GM21447 (cell line): ENCODE measurements at regions not wholly inside any gene's neighbourhood (a gene's known extent, or its start where the extent isn't known, plus 50 kb on each side); places are given as distances from the start of the nearest gene placed in this dataset.
A peak's percentile ranks its signal among the peaks of the same experiment; 100 is the strongest.
"Not testable (repeated sequence)": the region's sequence is repeated elsewhere in the genome, so short reads cannot be mapped to it uniquely, and the experiment has no call there.

ENCODE experiments used
- ATAC-seq: cut with Tn5 transposase; IDR thresholded peaks from one replicate; pipeline ENCODE4 v1.9.1; 2021; ENCODE audit not compliant: unreplicated experiment

DNA sequence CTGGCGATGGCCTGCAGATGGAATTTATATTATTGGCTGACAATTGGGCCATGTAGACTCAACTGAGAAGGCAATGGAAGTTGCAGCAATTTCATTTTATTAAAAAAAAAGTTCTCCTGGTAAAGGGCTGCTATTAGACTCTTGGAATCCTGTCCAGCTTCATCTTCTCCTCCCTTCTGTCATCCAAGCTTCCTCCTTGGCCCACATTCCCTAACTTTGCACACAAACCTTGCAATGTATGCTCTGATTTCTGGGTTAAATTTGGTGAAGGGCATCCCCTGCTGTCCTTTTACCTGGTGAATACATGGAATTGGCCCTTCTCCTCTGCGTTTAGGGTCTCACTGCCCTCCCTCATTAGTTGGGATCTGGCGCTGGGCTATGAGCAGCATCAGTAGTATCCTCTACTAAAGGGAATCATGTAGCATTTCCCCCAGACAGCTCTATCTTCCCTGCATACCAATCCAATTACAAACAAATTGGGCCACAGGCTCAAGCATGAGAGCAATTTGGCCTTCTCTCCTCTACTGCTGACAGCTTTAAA, 336.9 kb downstream of the BMP4 start:
- ATAC-seq = no peak

DNA sequence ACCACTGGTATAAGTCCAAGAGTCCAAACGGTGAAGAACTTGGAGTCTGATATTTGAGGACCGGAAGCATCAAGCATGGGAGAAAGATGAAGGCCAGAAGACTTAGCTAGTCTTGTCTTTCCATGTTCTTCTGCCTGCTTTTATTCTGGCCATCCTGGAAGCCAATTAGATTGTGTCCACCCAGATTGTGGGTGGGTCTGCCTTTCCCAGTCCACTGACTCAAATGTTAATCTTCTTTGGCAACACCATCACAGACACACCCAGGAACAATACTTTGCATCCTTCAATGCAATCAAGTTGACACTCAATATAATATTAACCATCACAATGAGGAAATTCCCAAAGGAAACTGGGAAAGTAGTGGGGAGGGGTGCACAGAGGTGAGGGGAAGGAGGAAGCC, 340.1 kb downstream of the BMP4 start:
- not testable (repeated sequence) for ATAC-seq

DNA sequence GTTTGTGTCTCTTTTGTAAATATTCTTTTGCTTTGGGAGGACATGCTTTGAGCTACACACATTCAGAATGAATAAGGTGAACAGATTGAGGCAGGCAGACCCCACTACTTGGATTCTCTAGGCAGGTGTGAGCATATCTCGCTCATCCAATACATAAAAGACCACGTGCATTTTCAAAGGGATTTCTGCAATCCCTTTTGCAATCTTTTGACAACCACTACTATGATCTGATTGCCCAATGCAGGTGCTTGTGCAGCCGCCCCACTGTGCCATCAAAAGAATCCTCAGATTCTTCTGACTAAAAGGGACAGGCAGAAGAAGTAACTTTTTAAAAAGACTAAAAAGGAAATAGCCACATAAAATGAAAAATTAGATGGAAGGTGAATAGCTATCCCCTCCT, 341.4 kb downstream of the BMP4 start:
- no peak for ATAC-seq

DNA sequence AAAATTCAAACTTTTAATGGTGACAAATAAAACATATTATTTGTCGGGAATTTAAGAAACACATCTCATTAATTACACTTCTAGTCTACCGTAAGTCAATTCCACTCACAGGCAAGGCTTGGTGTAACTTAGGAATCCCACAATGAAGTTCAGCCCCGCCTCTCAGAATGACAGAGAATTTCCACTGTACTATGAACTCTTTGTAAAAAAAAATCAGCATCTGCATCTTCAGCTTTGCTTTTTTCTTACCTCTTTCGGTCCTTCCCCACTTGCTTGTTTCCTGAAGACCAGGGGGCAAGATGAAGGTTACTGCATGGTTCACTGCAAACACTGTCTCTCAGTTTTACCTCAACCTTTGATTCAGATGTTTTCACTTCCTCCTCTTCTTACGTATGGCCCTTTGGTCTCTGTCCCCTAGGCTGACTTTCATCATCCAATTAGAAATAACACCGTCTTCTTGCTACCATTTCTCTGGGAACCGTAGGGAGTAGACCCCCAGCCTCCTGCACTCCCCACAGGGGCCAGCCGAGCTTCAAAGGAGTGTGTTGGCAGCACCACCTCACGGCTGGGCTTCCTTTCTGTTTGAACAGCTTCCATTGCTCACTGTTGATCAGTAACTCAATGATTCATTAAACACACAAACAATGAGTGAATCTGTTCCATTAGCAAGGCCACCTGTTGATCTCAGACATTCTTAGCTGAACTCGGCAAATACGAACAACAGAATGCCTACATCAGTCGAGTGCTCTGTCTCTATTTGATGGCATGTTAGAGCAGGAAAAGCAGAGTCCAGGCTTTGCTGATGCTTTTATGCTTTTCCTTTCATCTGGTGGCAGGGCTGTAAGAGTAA, 343.0 kb downstream of the BMP4 start:
- peak; percentile 96 for ATAC-seq

DNA sequence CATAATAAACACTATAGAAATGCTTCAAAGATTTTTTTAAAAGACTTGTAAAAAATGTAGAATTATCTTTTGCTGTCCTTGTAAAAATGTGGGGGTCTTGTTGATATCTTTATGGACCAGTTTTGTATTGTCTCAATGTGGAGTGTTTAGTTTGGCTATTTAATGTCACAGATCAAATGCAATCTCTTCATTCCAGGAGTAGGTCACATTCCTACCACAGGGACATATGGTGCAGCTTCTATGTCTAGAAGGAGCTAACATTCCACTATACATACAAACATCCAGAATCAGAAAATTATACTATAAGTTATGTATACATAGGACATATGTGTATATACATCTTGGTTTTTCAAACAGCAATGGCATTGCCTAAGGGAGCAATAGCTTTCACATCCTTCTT, 345.7 kb downstream of the BMP4 start:
- no peak for ATAC-seq

DNA sequence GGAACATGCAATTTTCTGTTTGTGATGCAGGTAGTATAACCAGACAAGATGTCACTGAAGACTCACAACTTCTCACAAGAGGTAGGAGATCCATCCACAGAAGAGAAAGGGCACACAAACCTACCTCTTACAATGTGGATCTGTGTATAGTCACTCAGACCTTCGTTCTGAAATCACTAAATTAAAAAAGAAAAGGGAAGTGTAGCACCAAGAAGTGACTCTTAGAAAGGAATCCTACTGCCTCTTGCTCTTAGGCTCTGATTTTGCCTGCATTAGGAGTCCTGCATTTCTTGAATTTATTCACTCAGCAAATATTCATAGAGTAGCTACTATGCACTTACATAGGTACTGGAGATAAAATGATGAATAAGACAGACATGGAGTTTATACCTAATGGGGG, 347.6 kb downstream of the BMP4 start:
- ATAC-seq = no peak

DNA sequence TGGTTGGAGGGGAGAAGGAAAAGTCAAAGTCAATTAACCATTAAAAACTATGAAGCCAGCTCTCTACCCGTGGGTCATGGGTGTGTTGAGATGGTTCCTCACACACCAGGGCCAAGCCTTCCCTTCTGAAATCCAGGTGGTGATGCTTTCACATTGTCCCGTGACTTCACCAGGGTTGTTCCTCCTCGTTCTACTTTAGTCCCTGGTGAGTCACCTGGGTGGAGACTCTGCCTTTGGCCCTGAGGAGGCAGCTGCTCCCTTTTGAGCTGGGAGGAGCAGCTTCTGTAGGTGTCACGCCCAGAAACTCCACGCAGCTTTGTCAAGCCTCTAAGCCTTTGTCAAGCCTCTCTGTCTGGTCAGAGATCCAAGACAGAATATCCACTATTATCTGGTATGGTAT, 348.3 kb downstream of the BMP4 start:
- ATAC-seq = peak; percentile 48

DNA sequence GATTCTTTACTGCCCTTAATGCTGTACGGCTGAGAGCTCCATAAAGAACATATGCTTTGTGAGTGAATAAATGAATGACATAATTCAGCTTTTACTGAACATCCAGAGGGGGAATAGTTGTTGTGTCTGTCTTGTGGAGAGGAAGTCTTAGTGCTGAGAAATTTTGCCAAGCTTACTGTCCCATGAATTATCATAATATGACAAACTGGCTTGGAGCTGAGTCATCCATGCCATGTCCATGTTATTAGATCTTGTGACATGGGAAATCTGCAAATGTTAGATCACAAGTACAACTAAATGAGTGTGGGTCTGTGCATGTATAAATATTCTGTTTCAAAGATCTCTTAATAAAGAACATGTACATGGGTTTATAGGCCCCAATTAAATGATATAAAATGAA, 350.4 kb downstream of the BMP4 start:
- ATAC-seq = no peak

DNA sequence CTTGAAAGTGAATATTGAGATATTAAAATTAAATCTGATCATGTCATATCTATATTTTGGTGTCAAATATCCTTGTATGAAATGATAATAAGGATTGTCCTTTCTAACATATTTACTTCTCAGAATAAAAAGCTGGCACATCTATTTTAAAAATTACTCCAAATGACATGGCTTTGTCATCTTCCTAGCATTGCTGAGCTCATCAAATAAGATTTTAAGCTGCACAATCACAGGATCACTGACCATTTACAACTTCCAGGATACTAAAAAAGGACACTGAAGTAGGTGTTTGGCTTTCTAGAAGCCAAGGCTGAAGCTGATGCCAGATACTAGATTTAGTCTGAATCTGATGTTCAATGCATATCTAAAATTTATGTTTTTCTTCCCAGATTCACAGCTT, 351.1 kb downstream of the BMP4 start:
- ATAC-seq = no peak

DNA sequence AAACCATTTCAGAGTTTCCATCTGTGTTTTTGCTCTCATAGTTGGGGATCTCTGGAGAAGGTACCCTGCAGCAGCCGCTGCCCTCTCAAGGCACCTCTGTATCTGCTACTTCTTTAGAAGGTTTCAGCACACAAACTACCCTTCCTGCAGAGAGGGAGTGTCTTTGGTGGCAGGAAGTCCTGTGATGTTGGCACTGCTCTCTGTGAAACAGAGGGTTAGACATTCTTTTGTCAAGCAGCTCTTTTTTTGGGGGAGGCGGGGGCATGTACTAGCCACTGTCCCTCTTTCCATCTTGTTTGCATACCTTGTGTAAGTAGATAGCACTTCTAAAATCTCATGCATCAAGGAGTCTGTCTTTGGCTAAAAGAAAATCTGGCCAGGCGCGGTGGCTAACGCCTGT, 352.6 kb downstream of the BMP4 start:
- no peak for ATAC-seq

DNA sequence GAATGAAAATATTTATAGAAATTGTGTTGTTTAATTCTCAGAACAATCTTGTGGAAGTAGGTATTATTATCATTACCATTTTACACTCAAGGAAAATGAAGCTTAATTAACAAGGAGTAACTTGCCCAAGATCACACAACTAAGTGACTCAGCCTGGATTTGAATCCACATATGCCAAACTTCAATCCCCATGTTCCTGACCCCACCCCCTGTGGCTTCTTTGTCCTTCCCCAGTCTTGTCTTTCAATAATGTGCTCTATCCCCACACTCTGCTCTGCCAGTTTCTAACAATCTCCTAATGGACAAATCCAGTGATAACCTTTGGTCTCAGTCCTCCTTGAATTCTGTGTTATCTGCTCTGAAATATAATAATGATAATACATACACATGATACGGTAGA, 355.2 kb downstream of the BMP4 start:
- no peak for ATAC-seq

DNA sequence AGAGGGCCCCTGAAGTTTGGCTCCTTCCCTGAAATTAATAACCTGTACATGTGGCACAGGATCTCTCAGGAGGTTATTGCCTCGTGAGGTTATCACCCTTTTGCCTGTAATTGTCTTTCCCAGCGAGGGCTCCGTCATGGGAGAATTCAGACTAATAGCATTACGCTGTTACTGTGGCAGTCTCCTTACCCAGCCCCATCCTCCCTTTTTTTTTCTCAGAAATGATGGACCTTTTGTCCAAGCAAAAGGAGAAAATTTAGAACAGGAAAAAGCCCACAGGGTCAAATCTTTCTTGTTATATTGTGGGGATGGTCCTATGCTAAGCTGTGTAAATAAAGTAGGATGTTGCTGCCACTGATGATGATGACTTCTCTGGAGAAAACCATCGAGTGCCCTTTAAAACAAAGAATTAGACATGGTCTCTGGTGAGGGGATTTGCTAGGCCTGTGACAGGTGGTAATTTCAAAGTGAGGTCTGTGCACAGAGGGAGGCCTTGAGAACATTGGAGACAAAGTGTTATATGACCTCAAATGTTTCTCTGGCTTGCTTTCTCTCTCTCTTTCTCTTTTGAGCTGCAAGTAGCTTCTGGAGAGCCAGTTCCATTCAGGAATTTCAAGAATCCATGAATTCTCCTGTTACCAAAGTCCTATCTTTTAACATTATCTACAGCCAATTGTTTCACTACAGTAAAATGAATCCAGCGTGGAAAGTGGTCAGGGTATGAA, 357.2 kb downstream of the BMP4 start:
- no peak for ATAC-seq

DNA sequence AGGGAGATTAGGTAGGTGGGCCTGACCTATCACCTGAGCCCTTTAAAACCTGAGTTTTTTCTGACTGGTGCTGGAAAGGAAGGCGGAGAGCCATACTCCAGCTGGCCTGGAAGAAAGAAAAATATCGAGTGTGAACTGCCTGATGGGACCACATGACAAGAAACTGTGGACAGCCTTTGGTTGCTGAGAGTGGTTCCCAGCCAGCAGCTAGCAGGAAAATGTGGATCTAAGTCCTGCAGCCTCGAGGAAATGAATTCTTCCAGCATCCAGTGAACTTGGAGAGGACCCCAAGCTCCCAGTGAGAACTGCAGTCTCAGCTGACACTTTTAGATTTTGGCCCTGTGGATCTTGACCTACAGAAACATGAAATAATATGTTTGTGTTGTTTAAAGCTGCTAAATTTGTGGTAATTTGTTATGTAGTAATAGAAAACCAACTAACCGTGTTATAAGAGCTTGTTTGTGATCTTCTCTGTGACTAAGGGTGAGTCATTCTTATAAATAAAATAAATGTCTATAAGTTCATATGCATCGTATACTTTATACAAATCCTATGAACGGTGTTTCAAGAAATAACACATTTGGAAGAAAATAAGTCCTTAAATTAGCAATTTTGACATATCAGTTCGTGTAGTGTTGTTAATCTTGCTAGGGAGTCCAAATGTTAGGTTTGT, 359.6 kb downstream of the BMP4 start:
- ATAC-seq = no peak

DNA sequence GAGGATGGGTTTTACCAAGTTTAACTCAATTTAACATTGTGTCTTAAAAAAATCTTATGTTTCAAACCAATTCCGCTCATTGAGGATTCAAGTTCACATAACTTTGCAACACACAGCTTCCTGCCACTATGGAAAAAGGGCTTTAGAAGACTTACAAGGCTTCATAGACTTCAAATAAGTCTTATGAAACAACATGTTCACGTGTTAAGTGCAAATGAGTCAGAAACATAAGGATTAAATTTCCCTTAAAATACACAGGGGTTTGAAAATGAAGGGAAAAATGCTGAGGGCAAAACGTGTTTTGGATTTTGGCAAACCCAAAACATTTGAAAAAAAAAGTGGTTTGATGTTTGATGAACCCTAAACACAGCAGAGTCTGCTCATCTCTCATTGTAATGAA, 364.8 kb downstream of the BMP4 start:
- no peak for ATAC-seq

DNA sequence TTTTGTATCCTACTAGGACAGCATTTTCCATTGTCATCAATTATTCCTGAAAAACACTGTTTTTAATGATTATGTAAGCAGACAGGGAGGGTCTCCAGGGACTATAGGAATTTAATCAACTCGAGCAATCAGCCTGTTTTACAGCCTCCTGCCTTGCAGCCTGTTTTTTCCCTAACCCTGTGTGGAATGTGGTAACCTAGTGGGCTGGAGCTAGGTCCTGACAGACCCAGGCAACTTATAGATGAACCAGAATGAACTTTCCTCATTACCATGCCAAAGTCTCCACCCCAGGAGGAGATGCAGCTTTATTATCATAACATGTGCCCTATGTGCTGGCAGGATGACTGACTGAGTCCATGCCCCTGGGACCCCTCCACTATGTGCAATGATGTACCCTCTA, 375.1 kb downstream of the BMP4 start:
- ATAC-seq = no peak

DNA sequence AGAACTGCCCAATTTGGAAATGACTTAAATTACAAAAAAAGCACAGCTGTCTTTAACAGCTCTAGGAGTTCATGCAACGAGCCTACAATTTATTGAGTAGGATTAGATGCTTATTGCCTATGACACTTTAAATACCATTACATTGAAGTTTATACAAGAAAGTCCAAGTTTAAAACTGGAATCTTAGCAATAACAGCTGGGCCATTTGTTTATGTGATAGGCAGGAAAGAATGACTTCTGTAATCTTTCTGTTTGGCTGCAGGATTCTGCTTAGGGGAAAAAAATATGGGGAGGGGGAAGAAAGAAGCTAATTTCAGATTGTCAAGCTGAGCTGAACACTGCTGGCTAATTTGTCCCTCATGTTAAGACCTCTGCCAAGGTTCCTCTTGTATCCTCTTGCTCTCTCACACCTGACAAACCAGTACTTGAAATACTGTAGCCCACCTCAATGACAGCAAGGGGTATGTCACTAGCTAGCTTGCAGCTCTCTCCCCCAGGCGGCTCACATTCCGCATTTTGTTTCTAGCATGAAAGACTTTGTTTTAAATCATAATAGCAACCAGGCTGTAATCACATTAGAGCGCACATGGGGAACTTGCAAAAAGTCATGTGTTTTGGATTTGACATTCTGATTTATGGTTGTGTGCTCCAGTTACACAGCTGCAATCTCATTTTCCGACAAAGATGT, 384.8 kb downstream of the BMP4 start:
- ATAC-seq = no peak

DNA sequence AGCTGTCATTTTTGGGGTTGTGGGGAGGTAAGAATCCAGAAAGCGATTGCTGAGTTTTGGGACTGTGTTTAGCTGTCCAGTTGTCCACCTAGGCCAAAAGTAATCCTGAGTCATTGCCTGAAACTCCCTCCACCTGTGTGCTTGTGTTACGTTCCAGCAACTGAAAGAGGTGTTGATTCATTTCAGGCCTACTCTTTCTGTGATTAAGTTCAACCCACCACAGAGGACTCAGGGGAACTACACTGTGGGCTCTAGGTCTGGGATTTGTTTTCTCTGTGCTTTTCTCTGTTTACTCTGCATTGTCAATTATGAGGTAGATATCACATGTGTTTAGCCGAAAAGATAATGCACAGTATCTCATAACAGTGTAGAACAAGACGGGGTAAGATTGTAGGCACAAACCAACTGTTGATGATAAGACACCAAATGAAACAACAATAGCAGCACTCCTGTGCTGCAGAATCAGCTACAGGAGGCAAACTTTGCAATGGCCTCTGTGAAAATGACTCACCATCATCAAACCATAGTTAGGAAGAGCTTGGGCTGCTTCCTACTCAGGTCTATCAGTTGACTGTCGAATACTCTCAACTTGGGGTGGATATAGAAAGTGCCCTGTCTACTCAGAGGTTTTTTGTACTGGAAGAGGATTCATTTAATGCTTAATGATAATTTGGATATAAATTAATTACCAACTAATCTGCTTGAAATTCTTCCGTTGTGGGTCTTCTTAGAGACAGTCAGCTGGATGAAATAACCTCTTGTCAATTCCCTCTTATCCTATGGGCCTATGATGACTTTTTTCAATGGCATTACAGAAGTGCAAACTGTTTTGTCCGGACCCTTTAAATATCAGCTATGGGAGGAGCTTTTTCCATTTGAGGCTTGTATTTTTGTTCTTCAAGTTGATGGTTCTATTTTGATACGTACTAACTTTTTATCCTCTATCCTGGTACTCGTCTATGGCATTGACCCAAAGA, 385.9 kb downstream of the BMP4 start:
- ATAC-seq = peak; percentile 94

DNA sequence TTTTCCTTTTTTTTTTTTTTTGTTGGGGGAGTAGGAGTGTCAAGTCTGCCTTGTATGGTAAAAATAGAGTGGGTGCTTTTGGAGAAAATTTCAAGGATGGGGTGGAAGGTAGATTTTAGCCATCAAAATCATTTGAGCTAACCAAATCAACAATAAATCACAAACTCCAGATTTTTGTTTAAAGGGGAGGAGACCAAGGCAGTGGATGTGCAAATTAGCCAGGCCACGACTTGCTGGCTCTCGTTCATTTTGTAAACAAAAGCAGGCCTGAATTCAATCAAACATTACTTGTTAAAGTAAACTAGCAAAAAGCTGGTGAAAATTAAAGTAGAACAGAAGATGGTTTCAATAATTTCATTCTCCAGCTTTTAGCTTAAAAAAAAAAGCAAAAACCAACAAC, 387.2 kb downstream of the BMP4 start:
- no peak for ATAC-seq

DNA sequence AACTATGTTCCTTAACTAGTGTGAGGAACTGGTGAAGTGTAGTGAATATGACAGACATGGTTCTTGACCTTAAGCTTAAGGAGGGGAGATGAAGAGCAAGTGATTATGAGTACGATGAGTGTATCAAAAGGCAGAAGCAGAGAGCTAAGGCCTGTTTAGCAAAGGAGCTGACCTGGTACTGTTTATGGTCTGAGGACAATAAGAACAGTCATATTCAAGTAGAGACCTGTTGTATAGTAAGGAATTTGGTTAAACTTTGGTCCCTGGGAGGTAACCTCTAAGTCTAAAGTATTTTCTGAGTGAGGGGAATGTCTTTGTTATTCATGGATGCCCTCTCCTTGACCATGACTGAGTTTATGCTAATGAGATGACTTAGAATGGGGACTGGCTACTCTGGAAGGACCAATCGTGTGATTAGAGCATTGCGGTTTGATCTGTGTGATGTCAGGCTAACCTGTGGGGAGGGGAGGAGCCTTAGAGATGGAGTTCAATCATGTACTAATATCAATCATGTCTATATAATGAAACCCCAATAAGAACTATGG, 389.3 kb downstream of the BMP4 start:
- ATAC-seq = no peak

DNA sequence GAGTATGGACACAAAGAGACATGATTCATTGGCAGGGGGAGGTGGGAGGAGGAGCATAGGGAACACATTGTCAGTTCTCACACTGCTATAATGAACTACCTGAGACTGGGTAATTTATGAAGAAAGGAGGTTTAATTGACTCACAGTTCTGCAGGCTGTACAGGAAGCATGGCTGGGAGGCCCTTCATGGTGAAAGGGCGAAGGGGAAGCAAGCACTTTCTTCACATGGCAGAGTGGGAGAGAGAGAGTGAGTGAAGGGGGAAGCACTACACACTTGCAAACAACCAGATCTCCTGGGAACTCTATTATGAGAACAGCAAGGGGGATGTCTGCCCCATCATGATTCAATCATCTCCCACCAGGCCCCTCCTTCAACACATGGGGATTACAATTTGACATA, 391.8 kb downstream of the BMP4 start:
- no peak for ATAC-seq
